NCI-H2196 treated with DMSO at 0.1 percent for 48 hours (cell line): ENCODE measurements at regions not wholly inside any gene's neighbourhood (a gene's known extent, or its start where the extent isn't known, plus 50 kb on each side); places are given as distances from the start of the nearest gene placed in this dataset.
"Not testable (repeated sequence)": the region's sequence is repeated elsewhere in the genome, so short reads cannot be mapped to it uniquely, and the experiment has no call there.

ENCODE experiments used
- DNase-seq: peaks from one replicate; lab custom pipeline; 2025; ENCODE audit not compliant: unreplicated experiment; lab: John Stamatoyannopoulos, UW

DNA sequence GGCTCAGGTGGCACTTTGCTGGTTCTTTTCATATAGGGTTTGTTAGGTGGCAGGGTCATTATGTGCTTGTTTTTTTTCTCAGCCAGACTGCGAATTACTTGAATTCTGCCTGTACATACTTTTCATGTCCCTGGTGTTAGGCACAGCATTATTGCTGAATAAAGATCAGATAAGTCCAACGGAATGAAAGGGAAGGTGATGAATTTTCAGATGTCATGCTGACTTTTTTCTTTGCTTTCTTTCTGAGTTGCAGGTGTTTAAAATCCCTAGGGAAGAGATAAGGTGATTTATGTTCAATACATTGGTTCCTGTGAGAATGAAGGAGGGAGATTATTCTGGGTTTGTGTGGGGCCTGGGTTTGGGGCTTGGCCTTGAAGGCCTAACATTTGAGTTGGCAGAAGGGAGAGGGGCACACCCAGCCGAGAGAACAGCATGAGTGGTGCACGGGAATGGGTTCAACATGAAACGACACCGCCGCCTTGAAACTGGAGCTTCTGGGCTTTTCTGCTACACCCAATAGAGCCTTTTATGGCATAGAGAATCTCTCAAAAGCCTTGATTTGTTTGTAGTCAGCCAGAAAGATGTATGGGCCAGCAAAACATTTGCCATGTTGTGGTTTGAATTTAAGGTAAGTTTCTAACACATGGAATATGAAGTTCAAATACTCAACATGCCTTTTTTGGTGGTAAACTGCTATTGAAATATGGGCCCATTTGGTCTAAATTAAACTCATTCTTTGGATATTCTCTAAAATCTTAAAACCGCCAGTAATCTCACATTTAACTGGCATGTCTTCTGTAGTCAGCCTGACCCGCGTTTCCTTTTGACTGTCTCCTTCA lies 477.0 kb downstream of the PCNX1 start:
- DNase-seq: no peak

GRCh38 chr14:71387753-71388152 lies 480.5 kb downstream of the PCNX1 start:
- no peak for DNase-seq

DNA sequence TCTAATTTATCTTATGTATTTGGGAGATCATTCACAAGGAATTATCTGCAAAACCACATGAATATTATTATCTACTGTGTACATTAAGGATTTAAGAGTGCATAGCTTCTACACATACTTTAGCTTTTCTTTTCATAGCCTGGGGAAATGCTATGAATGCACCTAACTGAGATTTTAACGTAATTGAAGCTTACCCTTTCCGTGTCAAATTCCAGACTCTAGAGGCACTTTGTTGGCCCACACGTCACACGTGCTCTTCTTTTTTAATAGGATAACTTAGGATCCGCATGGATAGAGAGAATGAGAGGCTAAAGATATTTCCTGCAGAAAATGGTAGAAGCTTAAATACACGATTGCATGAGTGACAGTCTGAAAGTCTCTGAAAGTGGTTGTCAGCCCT lies 481.1 kb downstream of the PCNX1 start:
- no peak for DNase-seq

DNA sequence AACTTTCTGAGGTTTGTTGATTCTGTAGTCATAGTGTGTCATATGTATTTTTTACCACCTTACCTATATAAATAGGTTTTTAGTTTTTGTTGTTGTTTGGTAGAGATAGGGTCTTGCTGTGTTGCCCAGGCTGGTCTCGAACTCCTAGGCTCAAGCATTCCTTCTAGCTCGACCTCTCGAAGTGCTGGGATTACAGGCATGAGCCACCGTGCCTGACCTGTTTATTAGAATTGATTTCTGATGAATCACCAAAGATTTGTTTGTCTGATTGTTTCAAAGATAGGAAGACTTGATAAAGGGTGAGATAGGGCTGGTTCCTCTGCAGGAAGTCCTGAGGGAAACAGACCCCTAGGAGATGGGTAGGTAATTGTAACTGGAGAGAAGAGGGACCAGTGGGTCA lies 481.6 kb downstream of the PCNX1 start:
- DNase-seq: no peak

- no peak for DNase-seq
Observed at GRCh38 chr14:71394386-71394785, 487.1 kb downstream of the PCNX1 start.

DNA sequence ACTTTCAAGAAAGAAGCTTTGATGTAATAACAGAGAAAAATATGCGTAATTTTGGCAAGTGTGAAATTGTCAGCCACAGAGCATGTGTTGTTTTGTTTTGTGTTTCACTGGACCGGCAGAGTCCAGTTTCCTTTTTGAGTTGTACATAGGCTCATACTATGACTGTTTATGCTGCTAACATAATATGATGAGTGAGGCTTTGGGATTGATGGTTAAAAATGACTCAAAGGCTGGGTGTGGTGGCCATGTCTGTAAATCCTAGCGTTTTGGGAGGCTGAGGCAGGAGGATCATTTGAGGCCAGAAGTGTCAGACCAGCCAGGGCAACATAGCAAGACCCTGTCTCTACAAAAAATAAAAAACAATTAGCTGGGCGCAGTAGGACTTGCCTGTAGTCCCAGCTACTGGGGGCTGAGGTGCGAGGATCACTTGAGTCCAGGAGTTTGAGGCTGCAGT lies 487.9 kb downstream of the PCNX1 start:
- DNase-seq: no peak

GRCh38 chr14:71395636-71396035 lies 488.4 kb downstream of the PCNX1 start:
- no peak for DNase-seq

DNA sequence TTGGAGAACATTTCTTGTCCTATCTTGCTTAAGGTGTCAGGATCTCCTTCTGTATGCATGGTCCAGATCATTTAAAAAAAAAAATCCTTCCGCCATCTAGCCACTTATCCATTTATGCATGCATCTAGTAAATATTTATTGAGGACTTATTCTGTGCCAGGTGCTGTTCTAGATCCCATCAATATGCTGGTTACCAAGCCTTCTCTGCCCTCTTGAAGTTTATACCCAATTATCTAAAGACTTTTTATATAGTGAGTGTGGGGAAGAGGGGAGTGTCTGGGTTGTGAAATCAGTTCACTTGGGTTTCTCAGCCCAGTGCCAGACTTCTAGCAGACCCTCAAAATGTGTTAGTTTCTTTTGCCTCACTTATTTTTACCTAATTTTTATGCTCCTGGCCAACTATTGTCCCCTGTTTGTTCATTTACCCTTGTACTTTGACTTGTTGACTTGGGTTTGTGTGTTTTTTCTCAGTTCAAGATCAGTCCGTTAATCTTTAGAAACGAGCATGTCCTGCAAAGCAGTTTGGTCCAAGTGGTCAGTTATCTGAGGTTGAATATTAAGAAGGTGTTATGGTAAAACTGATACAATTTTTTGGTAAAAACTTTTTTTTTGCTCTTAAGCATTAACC lies 488.9 kb downstream of the PCNX1 start:
- DNase-seq: no peak

DNA sequence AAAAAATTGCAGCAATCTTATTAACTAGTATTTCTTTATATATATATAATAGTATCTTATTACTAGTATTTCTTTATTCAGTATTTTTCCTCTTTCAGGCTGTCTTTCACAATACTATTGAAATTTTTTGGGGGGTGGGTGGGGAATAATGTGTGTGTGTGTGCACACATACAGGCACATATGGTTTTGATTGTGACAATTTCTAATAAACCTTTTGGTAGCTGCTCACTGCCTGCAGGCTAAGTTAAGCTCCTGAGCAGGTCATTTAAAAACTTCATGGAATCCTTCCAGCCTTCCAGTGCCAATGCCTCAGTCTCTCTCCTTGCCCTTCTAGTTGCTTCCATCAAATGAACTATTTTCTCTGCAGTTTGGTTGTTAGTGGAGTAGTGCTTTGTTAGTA lies 490.1 kb downstream of the PCNX1 start:
- DNase-seq: no peak

GRCh38 chr14:71398450-71398849 lies 491.2 kb downstream of the PCNX1 start:
- DNase-seq: no peak

DNA sequence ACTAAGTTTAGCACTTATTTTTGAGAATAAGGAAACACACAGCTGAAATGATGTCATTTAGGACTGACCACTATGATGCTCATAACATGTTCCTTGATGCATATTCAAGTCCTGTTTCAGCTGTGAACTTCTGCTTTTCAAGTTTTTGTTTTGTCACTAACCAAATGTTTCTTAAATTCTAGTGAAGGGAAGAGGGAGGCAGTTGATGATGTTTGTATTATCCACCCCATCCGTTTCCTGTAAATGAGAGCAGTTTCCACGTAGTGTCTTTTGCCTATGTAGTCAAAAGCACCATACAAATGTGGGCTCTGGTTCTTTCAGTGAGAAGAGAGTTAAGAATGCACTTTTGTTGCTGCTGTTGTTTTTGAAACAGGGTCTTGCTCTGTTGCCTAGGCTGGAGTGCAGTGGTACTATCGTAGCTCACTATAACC lies 491.8 kb downstream of the PCNX1 start:
- no peak for DNase-seq

DNA sequence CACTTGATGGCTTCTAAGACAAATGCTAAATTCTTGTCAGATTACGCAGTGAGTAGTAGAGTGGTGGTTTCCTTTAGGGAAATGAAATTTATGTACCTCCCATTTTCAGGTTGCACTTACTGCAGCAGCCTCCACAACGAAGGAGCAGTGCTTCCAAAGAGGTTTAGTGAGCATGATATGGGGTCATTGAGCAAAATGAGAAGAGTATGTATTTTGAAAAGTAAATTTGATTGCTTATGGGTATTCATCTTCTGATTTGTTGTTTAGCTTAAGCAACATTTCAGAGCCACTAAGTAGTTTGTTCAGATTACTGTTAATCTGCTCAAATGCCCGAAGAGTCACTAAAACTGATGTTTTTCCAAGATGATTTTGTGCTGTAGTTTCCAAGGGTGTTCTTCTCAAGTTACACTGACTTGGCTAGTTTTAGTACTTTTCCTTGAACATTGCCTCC lies 493.6 kb downstream of the PCNX1 start:
- no peak for DNase-seq

GRCh38 chr14:71402415-71402814 lies 495.2 kb downstream of the PCNX1 start:
- not testable (repeated sequence) for DNase-seq

GRCh38 chr14:71403656-71404055 lies 496.4 kb downstream of the PCNX1 start:
- DNase-seq: peak; percentile 3

GRCh38 chr14:71405676-71406075 lies 498.4 kb downstream of the PCNX1 start:
- DNase-seq: no peak

DNA sequence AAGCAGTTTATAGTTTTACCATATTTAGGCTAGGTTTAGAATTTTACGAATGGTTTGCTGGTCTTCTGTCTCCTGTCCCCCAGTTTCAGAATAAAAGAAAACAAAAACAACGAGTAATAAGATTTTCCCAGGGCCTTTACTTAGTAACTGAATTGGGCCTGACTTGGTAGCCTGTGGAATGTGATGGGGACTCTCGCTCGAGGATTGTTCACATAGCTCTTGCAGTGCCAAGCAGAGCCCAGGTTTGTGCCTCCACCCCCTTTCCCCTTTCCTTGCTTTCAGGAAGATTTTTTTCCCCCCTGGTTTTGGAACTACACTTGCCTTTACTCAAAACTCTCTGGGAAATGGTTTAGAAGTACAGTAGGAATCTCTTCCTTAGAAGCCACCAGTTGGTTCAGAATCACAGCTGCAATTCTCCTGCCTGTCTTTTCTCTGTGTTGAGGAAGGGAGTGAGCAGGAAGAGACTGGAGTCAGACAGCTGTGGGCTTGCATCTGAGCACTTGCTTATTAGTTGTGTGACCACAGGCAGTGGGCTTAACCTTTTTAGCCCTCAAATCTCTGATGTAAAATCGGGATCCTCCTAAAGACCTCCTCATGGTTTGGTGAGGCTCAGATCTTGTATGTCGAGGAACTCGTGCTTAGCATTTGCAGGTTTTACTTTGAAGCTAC lies 501.2 kb downstream of the PCNX1 start:
- no peak for DNase-seq

DNA sequence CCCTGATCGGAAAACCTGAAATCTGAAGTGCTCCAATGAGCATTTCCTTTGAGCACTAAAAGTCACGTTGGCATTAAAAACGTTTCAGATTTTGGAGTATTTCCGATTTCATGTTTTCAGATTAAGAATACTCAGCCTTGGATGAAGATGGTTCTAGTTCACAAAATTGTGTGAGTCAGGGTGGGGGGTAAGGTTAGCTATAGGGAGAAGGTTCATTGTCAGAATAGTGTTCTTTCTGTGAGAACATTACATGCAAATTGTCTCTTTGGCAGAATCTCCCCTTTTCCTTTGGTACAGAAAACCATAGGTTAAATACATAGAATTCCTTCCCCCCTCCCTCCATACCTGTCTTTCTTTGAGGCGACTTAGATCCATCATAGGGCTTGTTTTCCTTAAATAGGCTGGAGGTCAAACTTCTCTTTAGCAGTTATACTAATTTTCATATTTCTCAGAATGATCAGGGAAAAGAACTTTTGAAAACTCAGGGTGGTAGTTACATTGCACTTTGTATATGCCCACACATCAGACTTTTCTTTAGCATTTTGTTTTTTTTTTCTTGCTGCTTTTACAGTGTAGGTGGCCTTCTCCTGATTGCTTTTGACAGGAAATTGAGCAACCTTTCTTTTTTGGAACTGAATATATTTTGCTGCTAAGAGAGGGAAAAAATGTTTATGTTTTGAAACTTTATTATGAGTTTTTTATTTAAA lies 503.5 kb downstream of the PCNX1 start:
- no peak for DNase-seq

GRCh38 chr14:71411285-71411595 lies 504.0 kb downstream of the PCNX1 start:
- DNase-seq: no peak

GRCh38 chr14:71411738-71412137 lies 504.5 kb downstream of the PCNX1 start:
- no peak for DNase-seq

DNA sequence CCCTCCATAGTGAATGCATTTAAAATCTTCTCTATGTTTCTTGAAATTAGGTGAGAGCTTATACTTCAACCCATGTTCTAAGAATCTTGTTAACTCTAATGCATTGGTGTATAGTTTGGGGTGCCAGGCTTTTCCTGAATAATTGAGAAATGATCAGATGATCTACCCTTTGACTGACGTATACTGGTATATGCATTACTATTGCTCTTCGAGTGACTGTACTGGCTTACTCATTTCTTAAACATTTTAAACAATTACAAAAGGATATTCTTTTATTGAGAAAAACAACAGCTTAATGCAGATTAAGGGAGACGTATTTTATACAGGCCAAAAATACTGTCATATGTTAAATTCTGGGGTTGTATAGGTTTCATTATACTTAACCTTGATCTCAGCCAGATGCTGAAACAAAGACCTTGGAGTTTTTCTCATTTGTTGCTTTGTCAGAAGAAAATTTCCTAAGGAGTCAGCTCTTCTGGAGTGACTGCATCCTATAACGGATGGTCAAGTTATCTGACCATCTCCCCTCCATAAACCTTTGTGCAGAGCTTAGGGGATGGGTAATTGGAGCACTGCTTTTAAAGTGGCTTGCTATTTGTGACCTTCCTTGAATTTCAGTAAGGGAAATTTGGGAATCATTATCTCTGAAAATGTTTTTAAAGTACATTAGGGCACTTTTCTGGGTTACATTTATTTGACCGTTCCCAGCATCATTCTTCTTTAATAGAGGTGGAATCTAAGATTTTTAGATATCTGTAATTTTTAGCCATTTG lies 507.6 kb downstream of the PCNX1 start:
- no peak for DNase-seq

- DNase-seq: no peak
Observed at GRCh38 chr14:71415404-71415690, 508.1 kb downstream of the PCNX1 start.
